Hepatocyte (in vitro differentiated cells): ENCODE measurements at regions not wholly inside any gene's neighbourhood (a gene's known extent, or its start where the extent isn't known, plus 50 kb on each side); places are given as distances from the start of the nearest gene placed in this dataset.

Experiments
- EZH2 ChIP-seq: fragments of 200-600 bp; sonication (generic); IDR thresholded peaks from 2 replicates; pipeline ENCODE4 v1.6.1; 2016; ENCODE audit warnings: antibody characterized with exemption, mild to moderate bottlenecking, borderline replicate concordance
- TF ChIP-seq, protein P1 (sequence below): fragments of 200-600 bp; sonication (generic); IDR thresholded peaks from 2 replicates; pipeline ENCODE4 v1.5.1; 2016; ENCODE audit warnings: antibody characterized with exemption, mild to moderate bottlenecking; ENCODE audit not compliant: poor library complexity

DNA sequence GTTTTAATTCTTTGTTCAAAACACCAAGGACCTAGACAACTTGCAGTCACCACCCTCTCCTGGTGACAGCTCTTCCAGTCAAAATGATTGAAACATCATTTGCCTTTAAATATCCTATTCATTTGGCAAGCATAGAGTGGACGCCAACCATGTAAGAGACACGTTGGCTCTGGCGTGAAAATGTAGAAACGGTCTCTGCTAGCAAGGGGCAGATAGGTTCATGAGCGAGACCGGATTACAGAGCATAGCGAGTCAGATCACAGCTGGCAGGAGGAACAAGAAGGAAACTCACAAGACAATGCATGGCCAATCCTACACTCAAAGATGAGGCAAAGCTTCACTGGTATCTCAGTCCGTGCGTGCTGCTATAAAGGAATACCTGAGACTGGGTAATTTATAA is 759.5 kb downstream of the UQCRFS1 start:
- TF ChIP-seq, protein P1, sequence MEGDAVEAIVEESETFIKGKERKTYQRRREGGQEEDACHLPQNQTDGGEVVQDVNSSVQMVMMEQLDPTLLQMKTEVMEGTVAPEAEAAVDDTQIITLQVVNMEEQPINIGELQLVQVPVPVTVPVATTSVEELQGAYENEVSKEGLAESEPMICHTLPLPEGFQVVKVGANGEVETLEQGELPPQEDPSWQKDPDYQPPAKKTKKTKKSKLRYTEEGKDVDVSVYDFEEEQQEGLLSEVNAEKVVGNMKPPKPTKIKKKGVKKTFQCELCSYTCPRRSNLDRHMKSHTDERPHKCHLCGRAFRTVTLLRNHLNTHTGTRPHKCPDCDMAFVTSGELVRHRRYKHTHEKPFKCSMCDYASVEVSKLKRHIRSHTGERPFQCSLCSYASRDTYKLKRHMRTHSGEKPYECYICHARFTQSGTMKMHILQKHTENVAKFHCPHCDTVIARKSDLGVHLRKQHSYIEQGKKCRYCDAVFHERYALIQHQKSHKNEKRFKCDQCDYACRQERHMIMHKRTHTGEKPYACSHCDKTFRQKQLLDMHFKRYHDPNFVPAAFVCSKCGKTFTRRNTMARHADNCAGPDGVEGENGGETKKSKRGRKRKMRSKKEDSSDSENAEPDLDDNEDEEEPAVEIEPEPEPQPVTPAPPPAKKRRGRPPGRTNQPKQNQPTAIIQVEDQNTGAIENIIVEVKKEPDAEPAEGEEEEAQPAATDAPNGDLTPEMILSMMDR, result no peak
- TF ChIP-seq EZH2, result no peak
